Choroid plexus epithelial cell (primary cell): ENCODE measurements at regions not wholly inside any gene's neighbourhood (a gene's known extent, or its start where the extent isn't known, plus 50 kb on each side); places are given as distances from the start of the nearest gene placed in this dataset.

Source experiments
- DNase-seq: peaks from one replicate; pipeline ENCODE4 v3.0.0-alpha.2; 2010; ENCODE audit warnings: low read depth
- H3K4me3 ChIP-seq: 2 replicates; pipeline ENCODE4 v1.5.1; 2011; ENCODE audit warnings: low read depth, mild to moderate bottlenecking, control low read depth, low read length, moderate library complexity
- TF ChIP-seq, protein P1 (sequence below): conservative IDR thresholded peaks from 2 replicates; pipeline ENCODE4 v1.5.1; 2011; ENCODE audit warnings: low read depth, mild to moderate bottlenecking, control low read depth, inconsistent platforms, low read length, moderate library complexity

- TF ChIP-seq, protein P1, sequence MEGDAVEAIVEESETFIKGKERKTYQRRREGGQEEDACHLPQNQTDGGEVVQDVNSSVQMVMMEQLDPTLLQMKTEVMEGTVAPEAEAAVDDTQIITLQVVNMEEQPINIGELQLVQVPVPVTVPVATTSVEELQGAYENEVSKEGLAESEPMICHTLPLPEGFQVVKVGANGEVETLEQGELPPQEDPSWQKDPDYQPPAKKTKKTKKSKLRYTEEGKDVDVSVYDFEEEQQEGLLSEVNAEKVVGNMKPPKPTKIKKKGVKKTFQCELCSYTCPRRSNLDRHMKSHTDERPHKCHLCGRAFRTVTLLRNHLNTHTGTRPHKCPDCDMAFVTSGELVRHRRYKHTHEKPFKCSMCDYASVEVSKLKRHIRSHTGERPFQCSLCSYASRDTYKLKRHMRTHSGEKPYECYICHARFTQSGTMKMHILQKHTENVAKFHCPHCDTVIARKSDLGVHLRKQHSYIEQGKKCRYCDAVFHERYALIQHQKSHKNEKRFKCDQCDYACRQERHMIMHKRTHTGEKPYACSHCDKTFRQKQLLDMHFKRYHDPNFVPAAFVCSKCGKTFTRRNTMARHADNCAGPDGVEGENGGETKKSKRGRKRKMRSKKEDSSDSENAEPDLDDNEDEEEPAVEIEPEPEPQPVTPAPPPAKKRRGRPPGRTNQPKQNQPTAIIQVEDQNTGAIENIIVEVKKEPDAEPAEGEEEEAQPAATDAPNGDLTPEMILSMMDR, result no peak
- no peak for DNase-seq
- no peak overlapping the region for H3K4me3 ChIP-seq
Observed at GRCh38 chr6:156639009-156639721, 138.0 kb upstream of the ARID1B start.

DNA sequence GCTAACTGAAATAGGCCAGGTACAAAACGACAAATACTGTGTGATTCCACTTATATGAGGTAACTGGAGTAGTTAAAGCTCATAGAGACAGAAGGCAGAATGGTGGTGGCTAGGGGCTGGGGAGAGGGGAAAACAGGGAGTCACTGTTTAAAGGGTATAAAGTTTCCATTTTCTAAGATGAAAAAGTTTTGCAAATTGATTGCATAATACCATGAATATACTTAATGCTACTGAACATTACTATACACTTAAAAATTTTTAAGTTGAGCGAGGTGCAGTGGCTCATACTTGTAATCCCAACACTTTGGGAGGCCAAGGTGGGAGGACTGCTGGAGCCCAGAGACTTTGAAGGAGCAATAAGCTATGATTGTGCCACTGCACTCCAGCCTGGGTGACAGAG lies 138.6 kb upstream of the ARID1B start:
- TF ChIP-seq, protein P1, result no peak
- H3K4me3 ChIP-seq, result no peak overlapping the region
- no peak for DNase-seq

GRCh38 chr6:156634951-156635371 lies 142.2 kb upstream of the ARID1B start:
- DNase-seq, result no peak
- TF ChIP-seq, protein P1, result no peak
- no peak overlapping the region for H3K4me3 ChIP-seq

GRCh38 chr6:156634048-156634447 lies 143.1 kb upstream of the ARID1B start:
- no peak for DNase-seq
- H3K4me3 ChIP-seq, result no peak overlapping the region
- TF ChIP-seq, protein P1, result no peak

DNA sequence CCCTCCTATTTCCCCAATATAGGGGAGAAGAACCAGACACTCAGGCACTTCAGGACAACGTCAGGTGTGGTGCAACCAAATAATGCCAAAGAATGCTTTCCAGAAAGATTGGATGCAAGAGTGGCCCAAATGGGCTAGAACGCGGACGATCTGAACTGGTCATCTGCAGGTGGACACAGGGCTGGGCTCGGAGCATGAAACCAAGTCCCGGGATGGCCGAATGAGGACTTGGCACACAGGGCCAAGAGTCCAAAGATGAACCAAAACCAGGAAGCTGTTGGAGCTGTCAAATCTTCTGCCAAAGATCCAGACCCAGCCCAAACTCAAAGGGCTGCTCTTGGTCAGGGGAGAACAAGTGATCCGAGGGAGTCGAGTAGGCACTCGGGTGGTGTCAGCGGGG lies 143.9 kb upstream of the ARID1B start:
- H3K4me3 ChIP-seq, result no peak overlapping the region
- TF ChIP-seq, protein P1, result no peak
- DNase-seq, result no peak

GRCh38 chr6:156630613-156631302 lies 146.4 kb upstream of the ARID1B start:
- TF ChIP-seq, protein P1, result no peak
- no peak for DNase-seq

More at GRCh38 chr6:156630613-156631302, 146.4 kb upstream of the ARID1B start:
- no peak overlapping the region for H3K4me3 ChIP-seq
